Prostate gland (tissue), 2 donors: ENCODE measurements at regions not wholly inside any gene's neighbourhood (a gene's known extent, or its start where the extent isn't known, plus 50 kb on each side); places are given as distances from the start of the nearest gene placed in this dataset.

Experiments
- POLR2AphosphoS5 ChIP-seq: sonication (generic); formaldehyde crosslinking; IDR thresholded peaks from one replicate; pipeline ENCODE4 v1.6.1; 2017; ENCODE audit warnings: antibody characterized with exemption
- TF ChIP-seq, protein P1 (sequence below), 4 experiments: fragments of 200-600 bp in 2 of 4; fragments of 450-650 bp in 2 of 4; sonication (generic) in 2 of 4; IDR thresholded peaks; 1 replicate in 3 of 4; 2 replicates in 1 of 4; pipeline ENCODE4 v1.5.1; 2016 to 2019; ENCODE audit warnings: antibody characterized with exemption in 4 of 4, mild to moderate bottlenecking in 2 of 4, moderate library complexity in 2 of 4

- TF ChIP-seq, protein P1, sequence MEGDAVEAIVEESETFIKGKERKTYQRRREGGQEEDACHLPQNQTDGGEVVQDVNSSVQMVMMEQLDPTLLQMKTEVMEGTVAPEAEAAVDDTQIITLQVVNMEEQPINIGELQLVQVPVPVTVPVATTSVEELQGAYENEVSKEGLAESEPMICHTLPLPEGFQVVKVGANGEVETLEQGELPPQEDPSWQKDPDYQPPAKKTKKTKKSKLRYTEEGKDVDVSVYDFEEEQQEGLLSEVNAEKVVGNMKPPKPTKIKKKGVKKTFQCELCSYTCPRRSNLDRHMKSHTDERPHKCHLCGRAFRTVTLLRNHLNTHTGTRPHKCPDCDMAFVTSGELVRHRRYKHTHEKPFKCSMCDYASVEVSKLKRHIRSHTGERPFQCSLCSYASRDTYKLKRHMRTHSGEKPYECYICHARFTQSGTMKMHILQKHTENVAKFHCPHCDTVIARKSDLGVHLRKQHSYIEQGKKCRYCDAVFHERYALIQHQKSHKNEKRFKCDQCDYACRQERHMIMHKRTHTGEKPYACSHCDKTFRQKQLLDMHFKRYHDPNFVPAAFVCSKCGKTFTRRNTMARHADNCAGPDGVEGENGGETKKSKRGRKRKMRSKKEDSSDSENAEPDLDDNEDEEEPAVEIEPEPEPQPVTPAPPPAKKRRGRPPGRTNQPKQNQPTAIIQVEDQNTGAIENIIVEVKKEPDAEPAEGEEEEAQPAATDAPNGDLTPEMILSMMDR (IDR thresholded peaks at IDR 0.05), result no peak
- no peak for TF ChIP-seq POLR2AphosphoS5
These were observed 163.8 kb upstream of the GSE1 start for GRCh38 chr16:85449191-85449884.
